Smooth muscle cell (in vitro differentiated cells): ENCODE measurements at regions not wholly inside any gene's neighbourhood (a gene's known extent, or its start where the extent isn't known, plus 50 kb on each side); places are given as distances from the start of the nearest gene placed in this dataset.
A peak's percentile ranks its signal among the peaks of the same experiment; 100 is the strongest.

Source experiments
- DNase-seq: peaks from one replicate; lab custom pipeline; 2025; ENCODE audit not compliant: unreplicated experiment; lab: John Stamatoyannopoulos, UW
- H2AFZ ChIP-seq: fragments of 200-600 bp; sonication (generic); 2 replicates; pipeline ENCODE4 v1.6.0; 2016; ENCODE audit warnings: antibody characterized with exemption, low read depth, mild to moderate bottlenecking
- H3F3A ChIP-seq: fragments of 200-600 bp; sonication (generic); 2 replicates; pipeline ENCODE4 v1.6.0; 2017; ENCODE audit warnings: antibody characterized with exemption, low read depth
- H3K27ac ChIP-seq: fragments of 200-600 bp; sonication (generic); 2 replicates; pipeline ENCODE4 v1.5.1; 2016; ENCODE audit warnings: low read depth, mild to moderate bottlenecking
- H3K27me3 ChIP-seq: fragments of 200-600 bp; sonication (generic); 2 replicates; pipeline ENCODE4 v1.6.1; 2016; ENCODE audit warnings: low read depth, mild to moderate bottlenecking
- H3K36me3 ChIP-seq: fragments of 200-600 bp; sonication (generic); 2 replicates; pipeline ENCODE4 v1.5.1; 2016; ENCODE audit warnings: low read depth
- H3K4me1 ChIP-seq: fragments of 200-600 bp; sonication (generic); 2 replicates; pipeline ENCODE4 v1.5.1; 2016; ENCODE audit warnings: low read depth
- H3K4me2 ChIP-seq: fragments of 200-600 bp; sonication (generic); 2 replicates; pipeline ENCODE4 v1.6.0; 2016; ENCODE audit warnings: mild to moderate bottlenecking
- H3K4me3 ChIP-seq: fragments of 200-600 bp; sonication (generic); 2 replicates; pipeline ENCODE4 v1.5.1; 2016; ENCODE audit warnings: mild to moderate bottlenecking
- H3K79me2 ChIP-seq: fragments of 200-600 bp; sonication (generic); 2 replicates; pipeline ENCODE4 v1.6.0; 2016; ENCODE audit warnings: low read depth, mild to moderate bottlenecking
- H3K9ac ChIP-seq: fragments of 200-600 bp; sonication (generic); 2 replicates; pipeline ENCODE4 v1.6.0; 2016; ENCODE audit warnings: low read depth
- H3K9me3 ChIP-seq: fragments of 200-600 bp; sonication (generic); replicated peaks from 2 replicates; pipeline ENCODE4 v1.5.1; 2016; ENCODE audit warnings: low read depth
- H4K20me1 ChIP-seq: fragments of 200-600 bp; sonication (generic); 2 replicates; pipeline ENCODE4 v1.6.0; 2016; ENCODE audit warnings: low read depth
- WGBS: methylation state at CpG from one replicate; pipeline ENCODE4 v1.1.7; 2016; ENCODE audit warnings: low lambda C conversion rate; 5-methylcytosine and 5-hydroxymethylcytosine counted together
- TF ChIP-seq, protein P1 (sequence below): fragments of 200-600 bp; sonication (generic); IDR thresholded peaks from 2 replicates; pipeline ENCODE4 v1.5.1; 2017; ENCODE audit warnings: borderline replicate concordance, mild to moderate bottlenecking, antibody characterized with exemption; ENCODE audit not compliant: insufficient read depth, poor library complexity, severe bottlenecking

- DNase-seq: no peak
- Histone ChIP-seq H3F3A (no peaks in the 10 kb centered on the region), H3K27me3 (no peaks in the 10 kb centered on the region), H3K27ac (no peak overlapping the region), H3K9ac (no peak overlapping the region), H3K9me3 (no peaks in the 10 kb centered on the region), H3K36me3 (no peaks in the 10 kb centered on the region), H3K79me2 (no peaks in the 10 kb centered on the region), H3K4me2 (no peak overlapping the region), H3K4me3 (no peak overlapping the region), H4K20me1 (no peaks in the 10 kb centered on the region), H2AFZ (no peak overlapping the region), H3K4me1 (no peaks in the 10 kb centered on the region)
- WGBS: 91% methylated on average over 12 of the region's 12 CpGs
- TF ChIP-seq, protein P1, sequence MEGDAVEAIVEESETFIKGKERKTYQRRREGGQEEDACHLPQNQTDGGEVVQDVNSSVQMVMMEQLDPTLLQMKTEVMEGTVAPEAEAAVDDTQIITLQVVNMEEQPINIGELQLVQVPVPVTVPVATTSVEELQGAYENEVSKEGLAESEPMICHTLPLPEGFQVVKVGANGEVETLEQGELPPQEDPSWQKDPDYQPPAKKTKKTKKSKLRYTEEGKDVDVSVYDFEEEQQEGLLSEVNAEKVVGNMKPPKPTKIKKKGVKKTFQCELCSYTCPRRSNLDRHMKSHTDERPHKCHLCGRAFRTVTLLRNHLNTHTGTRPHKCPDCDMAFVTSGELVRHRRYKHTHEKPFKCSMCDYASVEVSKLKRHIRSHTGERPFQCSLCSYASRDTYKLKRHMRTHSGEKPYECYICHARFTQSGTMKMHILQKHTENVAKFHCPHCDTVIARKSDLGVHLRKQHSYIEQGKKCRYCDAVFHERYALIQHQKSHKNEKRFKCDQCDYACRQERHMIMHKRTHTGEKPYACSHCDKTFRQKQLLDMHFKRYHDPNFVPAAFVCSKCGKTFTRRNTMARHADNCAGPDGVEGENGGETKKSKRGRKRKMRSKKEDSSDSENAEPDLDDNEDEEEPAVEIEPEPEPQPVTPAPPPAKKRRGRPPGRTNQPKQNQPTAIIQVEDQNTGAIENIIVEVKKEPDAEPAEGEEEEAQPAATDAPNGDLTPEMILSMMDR: no peak
These were observed 80.6 kb downstream of the LSM3 start for GRCh38 chr3:14258906-14259904.

DNA sequence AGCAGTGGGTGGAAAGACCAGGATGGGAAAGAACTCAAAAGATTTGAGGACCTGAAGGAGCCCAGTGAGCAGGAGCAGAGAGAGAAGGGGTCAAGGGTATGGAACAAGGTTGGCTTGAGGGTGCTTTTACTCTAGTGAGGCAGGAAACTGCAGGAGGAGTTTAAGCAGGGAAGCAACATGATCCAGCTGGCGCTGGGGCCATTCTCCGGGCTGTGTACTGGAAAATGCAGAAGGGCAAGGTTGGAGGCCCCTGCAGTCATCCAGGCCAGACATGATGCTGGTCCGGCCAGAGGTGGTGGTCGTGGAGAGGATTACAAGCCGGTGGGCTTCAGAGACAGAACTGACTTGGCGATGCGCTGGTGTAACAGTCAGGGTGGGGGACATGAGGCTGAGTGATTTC lies 81.8 kb downstream of the LSM3 start:
- no peaks in the 10 kb centered on the region for H3K4me1 ChIP-seq
- no peak for DNase-seq
- H3F3A ChIP-seq: no peaks in the 10 kb centered on the region
- H3K4me3 ChIP-seq: no peak overlapping the region
- no peak overlapping the region for H3K9ac ChIP-seq
- 88% methylated on average over 7 of the region's 7 CpGs for WGBS
- no peaks in the 10 kb centered on the region for H3K9me3 ChIP-seq
- no peaks in the 10 kb centered on the region for H3K36me3 ChIP-seq
- no peak overlapping the region for H2AFZ ChIP-seq
- H3K27ac ChIP-seq: no peak overlapping the region
- TF ChIP-seq, protein P1: no peak
- H4K20me1 ChIP-seq: no peaks in the 10 kb centered on the region
- H3K27me3 ChIP-seq: no peaks in the 10 kb centered on the region
- H3K79me2 ChIP-seq: no peaks in the 10 kb centered on the region
- no peak overlapping the region for H3K4me2 ChIP-seq

GRCh38 chr3:14261229-14261628 lies 82.6 kb downstream of the LSM3 start:
- H3K9me3 ChIP-seq: no peaks in the 10 kb centered on the region
- no peaks in the 10 kb centered on the region for H3K36me3 ChIP-seq
- WGBS: 15% methylated on average over 8 of the region's 8 CpGs
- H2AFZ ChIP-seq: no peak overlapping the region
- no peak overlapping the region for H3K9ac ChIP-seq
- H4K20me1 ChIP-seq: no peaks in the 10 kb centered on the region
- DNase-seq: peak; percentile 52
- no peak overlapping the region for H3K4me2 ChIP-seq
- no peak overlapping the region for H3K4me3 ChIP-seq
- H3K27me3 ChIP-seq: no peaks in the 10 kb centered on the region
- no peaks in the 10 kb centered on the region for H3K79me2 ChIP-seq
- no peak overlapping the region for H3K27ac ChIP-seq
- peaks cover 5% of the 10 kb centered on the region for H3K4me1 ChIP-seq
- H3F3A ChIP-seq: no peaks in the 10 kb centered on the region
- TF ChIP-seq, protein P1: peak; percentile 99
